K562 (cell line): ENCODE measurements at regions not wholly inside any gene's neighbourhood (a gene's known extent, or its start where the extent isn't known, plus 50 kb on each side); places are given as distances from the start of the nearest gene placed in this dataset.

Source experiments
- CEBPB ChIP-seq: fragments of 450-650 bp; IDR thresholded peaks from 2 replicates; pipeline ENCODE4 v1.6.1; 2016; ENCODE audit warnings: missing genetic modification characterization, missing compliant biosample characterization
- ELF1 ChIP-seq: fragments of 200-800 bp; sonication (Bioruptor generic); IDR thresholded peaks from 2 replicates; pipeline ENCODE4 v1.6.1; 2016; ENCODE audit warnings: missing genetic modification characterization, missing compliant biosample characterization
- ETV5 ChIP-seq: sonication (generic); formaldehyde crosslinking; IDR thresholded peaks from 2 replicates; pipeline ENCODE4 v1.4.0; 2020; ENCODE audit warnings: low read depth, mild to moderate bottlenecking, missing genetic modification reagents
- EZH2 ChIP-seq: IDR thresholded peaks from 2 replicates; pipeline ENCODE4 v1.6.1; 2012; ENCODE audit warnings: low read depth, mild to moderate bottlenecking, inconsistent platforms, low read length, borderline replicate concordance
- HCFC1 ChIP-seq: IDR thresholded peaks from 2 replicates; pipeline ENCODE4 v1.6.1; 2012; ENCODE audit warnings: low read depth, low read length, improper control_type of control experiment
- L3MBTL2 ChIP-seq: fragments of 450-650 bp; IDR thresholded peaks from 2 replicates; pipeline ENCODE4 v1.6.1; 2016; ENCODE audit warnings: mild to moderate bottlenecking, moderate library complexity
- POU5F1 ChIP-seq: fragments of 150-350 bp; IDR thresholded peaks from 2 replicates; pipeline ENCODE4 v1.6.1; 2014; ENCODE audit warnings: borderline replicate concordance, low read length, low read depth, mild to moderate bottlenecking; ENCODE audit not compliant: partially characterized antibody
- TF ChIP-seq, protein P1 (sequence below): fragments of 250-450 bp; sonication (Bioruptor Pico); IDR thresholded peaks from 2 replicates; pipeline ENCODE4 v1.4.0; 2020; ENCODE audit warnings: mild to moderate bottlenecking, moderate library complexity
- TF ChIP-seq, protein P2 (sequence below): sonication (generic); formaldehyde crosslinking; IDR thresholded peaks from 2 replicates; pipeline ENCODE4 v1.8.0; 2022; ENCODE audit warnings: mild to moderate bottlenecking, missing genetic modification reagents
- TF ChIP-seq, protein P3 (sequence below), 2 experiments: fragments of 450-650 bp in 1 of 2; IDR thresholded peaks; 2 replicates each; pipeline ENCODE4 v1.6.1; 2011 to 2017; ENCODE audit warnings: low read depth in 2 of 2, antibody characterized with exemption in 1 of 2, borderline replicate concordance in 1 of 2, low read length in 1 of 2, mild to moderate bottlenecking in 1 of 2, mixed read lengths in 1 of 2; ENCODE audit not compliant: control insufficient read depth in 1 of 2
- TF ChIP-seq, protein P4 (sequence below), 2 experiments: fragments of 450-650 bp; IDR thresholded peaks; 2 replicates each; pipeline ENCODE4 v1.6.1; 2016; ENCODE audit warnings: mild to moderate bottlenecking in 2 of 2, borderline replicate concordance in 1 of 2, low read depth in 1 of 2, moderate library complexity in 1 of 2

DNA sequence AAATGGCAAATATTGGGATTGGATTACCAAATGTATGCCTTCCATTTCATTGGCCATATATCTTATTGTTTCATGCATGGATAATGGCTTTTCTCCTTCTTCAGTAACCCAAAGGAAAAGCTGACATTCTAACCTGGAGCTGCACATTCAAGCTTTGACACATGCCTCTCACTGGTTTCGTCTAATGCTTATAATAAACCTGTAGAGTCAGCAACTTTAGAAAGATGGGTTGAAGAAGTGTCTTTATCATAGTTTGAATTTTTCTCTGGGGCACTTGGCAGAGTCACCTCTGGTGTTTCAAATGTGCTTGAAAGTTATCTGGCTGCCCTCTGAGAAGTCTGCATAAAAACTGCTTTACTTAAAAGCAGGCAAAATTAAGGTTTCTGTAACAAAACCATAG is 55.4 kb upstream of the GOLGA8A start:
- no peak for TF ChIP-seq POU5F1
- no peak for TF ChIP-seq L3MBTL2
- no peak for TF ChIP-seq CEBPB (tag)
- TF ChIP-seq, protein P1, sequence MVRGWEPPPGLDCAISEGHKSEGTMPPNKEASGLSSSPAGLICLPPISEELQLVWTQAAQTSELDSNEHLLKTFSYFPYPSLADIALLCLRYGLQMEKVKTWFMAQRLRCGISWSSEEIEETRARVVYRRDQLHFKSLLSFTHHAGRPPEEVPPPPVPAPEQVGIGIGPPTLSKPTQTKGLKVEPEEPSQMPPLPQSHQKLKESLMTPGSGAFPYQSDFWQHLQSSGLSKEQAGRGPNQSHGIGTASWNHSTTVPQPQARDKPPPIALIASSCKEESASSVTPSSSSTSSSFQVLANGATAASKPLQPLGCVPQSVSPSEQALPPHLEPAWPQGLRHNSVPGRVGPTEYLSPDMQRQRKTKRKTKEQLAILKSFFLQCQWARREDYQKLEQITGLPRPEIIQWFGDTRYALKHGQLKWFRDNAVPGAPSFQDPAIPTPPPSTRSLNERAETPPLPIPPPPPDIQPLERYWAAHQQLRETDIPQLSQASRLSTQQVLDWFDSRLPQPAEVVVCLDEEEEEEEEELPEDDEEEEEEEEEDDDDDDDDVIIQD = no peak
- TF ChIP-seq, protein P2, sequence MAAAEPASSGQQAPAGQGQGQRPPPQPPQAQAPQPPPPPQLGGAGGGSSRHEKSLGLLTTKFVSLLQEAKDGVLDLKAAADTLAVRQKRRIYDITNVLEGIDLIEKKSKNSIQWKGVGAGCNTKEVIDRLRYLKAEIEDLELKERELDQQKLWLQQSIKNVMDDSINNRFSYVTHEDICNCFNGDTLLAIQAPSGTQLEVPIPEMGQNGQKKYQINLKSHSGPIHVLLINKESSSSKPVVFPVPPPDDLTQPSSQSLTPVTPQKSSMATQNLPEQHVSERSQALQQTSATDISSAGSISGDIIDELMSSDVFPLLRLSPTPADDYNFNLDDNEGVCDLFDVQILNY (CRISPR knock-in tag) = no peak
- TF ChIP-seq, protein P3, sequence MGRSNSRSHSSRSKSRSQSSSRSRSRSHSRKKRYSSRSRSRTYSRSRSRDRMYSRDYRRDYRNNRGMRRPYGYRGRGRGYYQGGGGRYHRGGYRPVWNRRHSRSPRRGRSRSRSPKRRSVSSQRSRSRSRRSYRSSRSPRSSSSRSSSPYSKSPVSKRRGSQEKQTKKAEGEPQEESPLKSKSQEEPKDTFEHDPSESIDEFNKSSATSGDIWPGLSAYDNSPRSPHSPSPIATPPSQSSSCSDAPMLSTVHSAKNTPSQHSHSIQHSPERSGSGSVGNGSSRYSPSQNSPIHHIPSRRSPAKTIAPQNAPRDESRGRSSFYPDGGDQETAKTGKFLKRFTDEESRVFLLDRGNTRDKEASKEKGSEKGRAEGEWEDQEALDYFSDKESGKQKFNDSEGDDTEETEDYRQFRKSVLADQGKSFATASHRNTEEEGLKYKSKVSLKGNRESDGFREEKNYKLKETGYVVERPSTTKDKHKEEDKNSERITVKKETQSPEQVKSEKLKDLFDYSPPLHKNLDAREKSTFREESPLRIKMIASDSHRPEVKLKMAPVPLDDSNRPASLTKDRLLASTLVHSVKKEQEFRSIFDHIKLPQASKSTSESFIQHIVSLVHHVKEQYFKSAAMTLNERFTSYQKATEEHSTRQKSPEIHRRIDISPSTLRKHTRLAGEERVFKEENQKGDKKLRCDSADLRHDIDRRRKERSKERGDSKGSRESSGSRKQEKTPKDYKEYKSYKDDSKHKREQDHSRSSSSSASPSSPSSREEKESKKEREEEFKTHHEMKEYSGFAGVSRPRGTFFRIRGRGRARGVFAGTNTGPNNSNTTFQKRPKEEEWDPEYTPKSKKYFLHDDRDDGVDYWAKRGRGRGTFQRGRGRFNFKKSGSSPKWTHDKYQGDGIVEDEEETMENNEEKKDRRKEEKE (IDR thresholded peaks at IDR 0.05; ENCODE audit: borderline replicate concordance in 1 of 2, control insufficient read depth in 1 of 2, low read depth in 2 of 2, low read length in 1 of 2) = no peak
- TF ChIP-seq, protein P4, sequence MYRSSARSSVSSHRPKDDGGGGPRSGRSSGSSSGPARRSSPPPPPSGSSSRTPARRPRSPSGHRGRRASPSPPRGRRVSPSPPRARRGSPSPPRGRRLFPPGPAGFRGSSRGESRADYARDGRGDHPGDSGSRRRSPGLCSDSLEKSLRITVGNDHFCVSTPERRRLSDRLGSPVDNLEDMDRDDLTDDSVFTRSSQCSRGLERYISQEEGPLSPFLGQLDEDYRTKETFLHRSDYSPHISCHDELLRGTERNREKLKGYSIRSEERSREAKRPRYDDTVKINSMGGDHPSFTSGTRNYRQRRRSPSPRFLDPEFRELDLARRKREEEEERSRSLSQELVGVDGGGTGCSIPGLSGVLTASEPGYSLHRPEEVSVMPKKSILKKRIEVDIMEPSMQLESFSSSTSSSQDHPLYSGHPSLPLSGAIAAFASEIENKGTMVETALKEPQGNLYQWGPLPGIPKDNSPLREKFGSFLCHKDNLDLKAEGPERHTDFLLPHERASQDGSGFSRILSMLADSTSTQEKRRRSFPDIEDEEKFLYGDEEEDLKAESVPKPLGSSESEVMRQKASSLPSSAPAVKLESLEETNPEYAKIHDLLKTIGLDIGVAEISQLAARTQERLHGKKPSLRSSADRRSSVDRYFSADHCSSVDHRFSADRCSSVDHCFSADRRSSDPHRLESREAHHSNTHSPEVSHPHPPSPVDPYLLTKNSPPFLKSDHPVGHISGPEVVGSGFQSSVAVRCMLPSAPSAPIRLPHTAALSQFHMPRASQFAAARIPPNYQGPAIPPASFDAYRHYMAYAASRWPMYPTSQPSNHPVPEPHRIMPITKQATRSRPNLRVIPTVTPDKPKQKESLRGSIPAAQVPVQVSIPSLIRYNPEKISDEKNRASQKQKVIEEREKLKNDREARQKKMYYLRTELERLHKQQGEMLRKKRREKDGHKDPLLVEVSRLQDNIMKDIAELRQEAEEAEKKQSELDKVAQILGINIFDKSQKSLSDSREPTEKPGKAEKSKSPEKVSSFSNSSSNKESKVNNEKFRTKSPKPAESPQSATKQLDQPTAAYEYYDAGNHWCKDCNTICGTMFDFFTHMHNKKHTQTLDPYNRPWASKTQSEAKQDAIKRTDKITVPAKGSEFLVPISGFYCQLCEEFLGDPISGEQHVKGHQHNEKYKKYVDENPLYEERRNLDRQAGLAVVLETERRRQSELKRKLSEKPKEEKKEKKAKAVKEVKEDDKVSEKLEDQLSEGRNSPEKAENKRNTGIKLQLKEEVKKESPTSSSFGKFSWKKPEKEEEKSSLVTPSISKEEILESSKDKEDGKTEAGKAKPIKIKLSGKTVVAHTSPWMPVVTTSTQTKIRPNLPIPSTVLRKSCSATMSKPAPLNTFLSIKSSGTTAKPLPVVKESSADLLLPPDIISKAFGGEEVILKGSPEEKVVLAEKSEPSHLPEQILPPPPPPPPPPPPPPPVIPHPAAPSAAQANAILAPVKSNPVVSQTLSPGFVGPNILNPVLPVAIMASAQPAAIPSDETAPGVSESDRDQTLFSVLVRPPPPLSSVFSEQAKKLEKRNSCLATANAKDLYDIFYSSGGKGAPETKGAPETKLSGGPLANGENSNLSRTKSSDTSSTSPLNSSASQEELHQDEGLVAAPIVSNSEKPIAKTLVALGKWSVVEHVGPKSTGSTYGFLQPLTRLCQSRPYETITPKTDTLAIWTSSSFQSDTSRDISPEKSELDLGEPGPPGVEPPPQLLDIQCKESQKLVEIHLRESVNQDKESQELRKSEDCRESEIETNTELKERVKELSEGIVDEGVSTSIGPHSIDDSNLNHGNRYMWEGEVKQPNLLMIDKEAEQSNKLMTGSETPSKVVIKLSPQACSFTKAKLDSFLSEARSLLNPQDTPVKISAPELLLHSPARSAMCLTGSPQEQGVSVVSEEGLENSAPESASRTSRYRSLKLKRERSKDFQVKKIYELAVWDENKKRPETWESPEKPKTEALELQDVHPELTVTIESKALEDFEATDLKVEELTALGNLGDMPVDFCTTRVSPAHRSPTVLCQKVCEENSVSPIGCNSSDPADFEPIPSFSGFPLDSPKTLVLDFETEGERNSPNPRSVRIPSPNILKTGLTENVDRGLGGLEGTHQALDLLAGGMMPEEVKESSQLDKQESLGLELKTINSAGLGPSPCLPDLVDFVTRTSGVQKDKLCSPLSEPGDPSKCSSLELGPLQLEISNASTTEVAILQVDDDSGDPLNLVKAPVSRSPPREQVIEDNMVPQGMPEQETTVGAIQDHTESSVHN (IDR thresholded peaks at IDR 0.05; ENCODE audit: borderline replicate concordance in 1 of 2, low read depth in 1 of 2) = no peak
- TF ChIP-seq ETV5 (CRISPR knock-in tag) = no peak
- no peak for TF ChIP-seq ELF1 (tag)
- no peak for TF ChIP-seq EZH2
- no peak for TF ChIP-seq HCFC1
